ENCODE measurements at regions not wholly inside any gene's neighbourhood (a gene's known extent, or its start where the extent isn't known, plus 50 kb on each side); places are given as distances from the start of the nearest gene placed in this dataset.
"Not testable (repeated sequence)": the region's sequence is repeated elsewhere in the genome, so short reads cannot be mapped to it uniquely, and the experiment has no call there.

GRCh38 chr4:170441146-170441545 lies 351.4 kb upstream of the AADAT start:
- 0% methylated on average over 2 of the region's 2 CpGs for WGBS (ENCODE audit: missing lambda C conversion rate)
- H3K27ac ChIP-seq; H3K9me3 ChIP-seq; DNase-seq (ENCODE audit: low read depth in 1 of 2, low spot score in 1 of 2); POLR2A ChIA-PET; H3K4me2 ChIP-seq; FAIRE-seq; H3K4me3 ChIP-seq; H3K4me1 ChIP-seq; ATAC-seq; CTCF ChIA-PET: not testable (repeated sequence)

GRCh38 chr4:170428929-170429328 lies 339.2 kb upstream of the AADAT start:
- no peak for TF ChIP-seq RCOR1 (IDR thresholded peaks at IDR 0.05; ENCODE audit: low read depth, low read length)
- no peak for TF ChIP-seq JUNB (IDR thresholded peaks at IDR 0.05)
- no peak for TF ChIP-seq MAZ (IDR thresholded peaks at IDR 0.05; ENCODE audit: borderline replicate concordance, low read depth, low read length)
- no peak for TF ChIP-seq BHLHE40 (IDR thresholded peaks at IDR 0.05; ENCODE audit: low read depth, low read length)
- no peak for TF ChIP-seq BCL3 (IDR thresholded peaks at IDR 0.05)
- no peak for TF ChIP-seq RNF2 (IDR thresholded peaks at IDR 0.05; ENCODE audit: borderline replicate concordance, low read depth)
- TF ChIP-seq ZSCAN20 (CRISPR knock-in tag; IDR thresholded peaks at IDR 0.05): no peak
- no peak for TF ChIP-seq EP300 (IDR thresholded peaks at IDR 0.05)
- TF ChIP-seq HMGXB4 (CRISPR knock-in tag; IDR thresholded peaks at IDR 0.05; ENCODE audit: borderline replicate concordance): no peak
- no peak for TF ChIP-seq FOSB (CRISPR knock-in tag; IDR thresholded peaks at IDR 0.05)
- FAIRE-seq: no peak
- 58% methylated on average over 5 of the region's 5 CpGs for WGBS (ENCODE audit: missing lambda C conversion rate)

GRCh38 chr4:170425521-170426143 lies 335.9 kb upstream of the AADAT start:
- no peak overlapping the region for H3K27ac ChIP-seq
- H3K4me1 ChIP-seq: no peaks in the 10 kb centered on the region
- ChIA-PET CTCF (no interaction called here), POLR2A (no interaction called here)
- no peak overlapping the region for H3K4me3 ChIP-seq
- no peak overlapping the region for H3K4me2 ChIP-seq
- H3K9me3 ChIP-seq: no peaks in the 10 kb centered on the region
- no peak for FAIRE-seq
- TF ChIP-seq REST (IDR thresholded peaks at IDR 0.05) (no peak), HDAC2 (IDR thresholded peaks at IDR 0.05) (no peak), KDM5A (IDR thresholded peaks at IDR 0.05) (no peak), ZFP36 (IDR thresholded peaks at IDR 0.05; ENCODE audit: borderline replicate concordance, partially characterized antibody) (no peak), HMGXB4 (CRISPR knock-in tag; IDR thresholded peaks at IDR 0.05; ENCODE audit: borderline replicate concordance) (no peak), EHMT2 (IDR thresholded peaks at IDR 0.05; ENCODE audit: low read depth) (no peak), PBX3 (IDR thresholded peaks at IDR 0.05) (no peak), JUN (IDR thresholded peaks at IDR 0.05) (no peak), NFE2L2 (conservative IDR thresholded peaks at IDR 0.05; ENCODE audit: low read length) (no peak), HOXA7 (CRISPR knock-in tag; IDR thresholded peaks at IDR 0.05) (no peak), RNF2 (IDR thresholded peaks at IDR 0.05; ENCODE audit: borderline replicate concordance, low read depth) (no peak), RFX5 (IDR thresholded peaks at IDR 0.05) (no peak), HEYL (CRISPR knock-in tag; IDR thresholded peaks at IDR 0.05) (no peak), BHLHE40 (IDR thresholded peaks at IDR 0.05; ENCODE audit: low read depth, low read length) (no peak)
- ATAC-seq: no peak
- no peak for DNase-seq (ENCODE audit: low read depth in 1 of 2, low spot score in 1 of 2)
- 35% methylated on average over 5 of the region's 5 CpGs for WGBS (ENCODE audit: missing lambda C conversion rate)

More at GRCh38 chr4:170428929-170429328, 339.2 kb upstream of the AADAT start:
- Histone ChIP-seq H3K4me2 (no peak overlapping the region), H3K9me3 (no peaks in the 10 kb centered on the region), H3K4me1 (no peaks in the 10 kb centered on the region), H3K27ac (no peak overlapping the region), H3K4me3 (no peak overlapping the region)
- ChIA-PET POLR2A (no interaction called here), CTCF (no interaction called here)
- DNase-seq (ENCODE audit: low read depth in 1 of 2, low spot score in 1 of 2) (no peak), ATAC-seq (no peak)

Measured in A549 (cell line).